GM10266 (cell line): ENCODE measurements at regions not wholly inside any gene's neighbourhood (a gene's known extent, or its start where the extent isn't known, plus 50 kb on each side); places are given as distances from the start of the nearest gene placed in this dataset.

ENCODE experiments used
- DNase-seq: peaks from one replicate; pipeline ENCODE4 v3.0.0; 2012; ENCODE audit errors: extremely low spot score
- CTCF ChIP-seq: IDR thresholded peaks from 2 replicates; pipeline ENCODE4 v1.5.1; 2012; ENCODE audit warnings: mild to moderate bottlenecking, low read depth; ENCODE audit not compliant: control insufficient read depth, insufficient read depth; ENCODE audit errors: missing control alignments

- no peak for DNase-seq
- no peak for TF ChIP-seq CTCF
Observed at GRCh38 chr14:29148221-29148620, 381.6 kb downstream of the FOXG1 start.

- DNase-seq: no peak
- TF ChIP-seq CTCF: no peak
Observed at GRCh38 chr14:29149798-29150197, 383.2 kb downstream of the FOXG1 start.

GRCh38 chr14:29150659-29151058, 384.1 kb downstream of the FOXG1 start:
- no peak for TF ChIP-seq CTCF

GRCh38 chr14:29156096-29156495, 389.5 kb downstream of the FOXG1 start:
- DNase-seq: no peak
- TF ChIP-seq CTCF: no peak

More at GRCh38 chr14:29150659-29151058, 384.1 kb downstream of the FOXG1 start:
- no peak for DNase-seq

- no peak for TF ChIP-seq CTCF
- no peak for DNase-seq
Observed at GRCh38 chr14:29161593-29161992, 395.0 kb downstream of the FOXG1 start.

- no peak for TF ChIP-seq CTCF
- DNase-seq: no peak
Observed at GRCh38 chr14:29163109-29163508, 396.5 kb downstream of the FOXG1 start.

GRCh38 chr14:29165431-29165830, 398.8 kb downstream of the FOXG1 start:
- no peak for TF ChIP-seq CTCF
- no peak for DNase-seq
